K562 (cell line): ENCODE measurements at regions not wholly inside any gene's neighbourhood (a gene's known extent, or its start where the extent isn't known, plus 50 kb on each side); places are given as distances from the start of the nearest gene placed in this dataset.

Source experiments
- BCLAF1 ChIP-seq, 2 experiments: fragments of 450-650 bp in 1 of 2; IDR thresholded peaks; 2 replicates each; pipeline ENCODE4 v1.6.1; 2011 to 2017; ENCODE audit warnings: low read depth in 2 of 2, antibody characterized with exemption in 1 of 2, borderline replicate concordance in 1 of 2, low read length in 1 of 2, mild to moderate bottlenecking in 1 of 2, mixed read lengths in 1 of 2; ENCODE audit not compliant: control insufficient read depth in 1 of 2
- CHD4 ChIP-seq: fragments of 200-600 bp; sonication (generic); IDR thresholded peaks from 3 replicates; pipeline ENCODE4 v1.6.1; 2012; ENCODE audit warnings: low read depth, mild to moderate bottlenecking, mixed read lengths, low read length, inconsistent platforms; ENCODE audit not compliant: insufficient read depth, insufficient replicate concordance, poor library complexity, severe bottlenecking
- CTCF ChIP-seq, 3 experiments: IDR thresholded peaks in 2 of 3; conservative IDR thresholded peaks in 1 of 3; 2 replicates each; pipeline ENCODE4 v1.5.1; 2011 to 2012; ENCODE audit warnings: low read length in 3 of 3, mild to moderate bottlenecking in 3 of 3, control low read depth in 2 of 3, improper control_type of control experiment in 1 of 3, inconsistent platforms in 1 of 3, low read depth in 1 of 3, mixed read lengths in 1 of 3, moderate library complexity in 1 of 3; ENCODE audit not compliant: insufficient read depth in 2 of 3
- JUN ChIP-seq, 2 experiments: sonication (generic) in 1 of 2; formaldehyde crosslinking in 1 of 2; IDR thresholded peaks; 2 replicates each; pipeline versions ENCODE4 v1.6.1 to v1.8.0; 2012 to 2022; ENCODE audit warnings: borderline replicate concordance in 2 of 2, mild to moderate bottlenecking in 2 of 2, improper control_type of control experiment in 1 of 2, low read depth in 1 of 2, low read length in 1 of 2, missing genetic modification reagents in 1 of 2
- MXI1 ChIP-seq: IDR thresholded peaks from 2 replicates; pipeline ENCODE4 v1.6.1; 2011; ENCODE audit warnings: low read depth, mild to moderate bottlenecking, improper control_type of control experiment, low read length
- SRSF1 ChIP-seq: fragments of 200-400 bp; formaldehyde crosslinking; IDR thresholded peaks from 2 replicates; pipeline ENCODE4 v1.6.1; 2017; ENCODE audit warnings: mild to moderate bottlenecking, low read depth, low read length, moderate library complexity
- ZZZ3 ChIP-seq: fragments of 450-650 bp; IDR thresholded peaks from 2 replicates; pipeline ENCODE4 v1.6.1; 2016; ENCODE audit warnings: antibody characterized with exemption, mild to moderate bottlenecking, moderate library complexity

- no peak for TF ChIP-seq CHD4
- TF ChIP-seq CTCF (IDR thresholded peaks at IDR 0.05 in 2 of 3, conservative IDR thresholded peaks at IDR 0.05 in 1 of 3; ENCODE audit: insufficient read depth in 2 of 3, low read depth in 1 of 3, low read length in 3 of 3), result no peak
- no peak for TF ChIP-seq JUN (IDR thresholded peaks at IDR 0.05; ENCODE audit: borderline replicate concordance, low read depth, low read length)
- TF ChIP-seq JUN (CRISPR knock-in tag; IDR thresholded peaks at IDR 0.05; ENCODE audit: borderline replicate concordance), result no peak
- no peak for TF ChIP-seq BCLAF1 (IDR thresholded peaks at IDR 0.05; ENCODE audit: borderline replicate concordance in 1 of 2, control insufficient read depth in 1 of 2, low read depth in 2 of 2, low read length in 1 of 2)
- TF ChIP-seq MXI1, result no peak
- no peak for TF ChIP-seq SRSF1
- no peak for TF ChIP-seq ZZZ3
Measured at GRCh38 chr12:78308701-78309100, 478.0 kb downstream of the NAV3 start.
